H1 (cell line): ENCODE measurements at regions not wholly inside any gene's neighbourhood (a gene's known extent, or its start where the extent isn't known, plus 50 kb on each side); places are given as distances from the start of the nearest gene placed in this dataset.

Experiments
- CTCF ChIA-PET: fragments of 300-600 bp; sonication (Branson Sonifier 250); formaldehyde crosslinking; loops from one replicate; lab custom pipeline; 2021; ENCODE audit not compliant: partially characterized antibody; lab: Charles Lee
- POLR2A ChIA-PET: fragments of 300-600 bp; sonication (Branson Sonifier 250); formaldehyde crosslinking; loops from one replicate; lab custom pipeline; 2021; ENCODE audit warnings: inconsistent platforms; ENCODE audit not compliant: partially characterized antibody; lab: Charles Lee
- DNase-seq, 2 experiments: peaks; one replicate each; pipeline versions ENCODE4 v3.0.0 to v3.0.0-alpha.2; 2010 to 2022; ENCODE audit warnings: low spot score in 2 of 2, low read depth in 1 of 2, mixed read lengths in 1 of 2
- FAIRE-seq: peaks from 2 replicates; lab custom pipeline; 2011; peaks lifted over from hg19 to GRCh38; lab: Jason Lieb, UNC
- H2AFZ ChIP-seq: 2 replicates; pipeline ENCODE4 v1.8.1; 2012; ENCODE audit warnings: low read length, inconsistent platforms
- H2AK5ac ChIP-seq: 2 replicates; pipeline ENCODE4 v1.6.1; 2013; ENCODE audit warnings: low read depth, low read length
- H2BK120ac ChIP-seq: replicated peaks from 2 replicates; pipeline ENCODE3; 2013; ENCODE audit warnings: low read depth, low read length, inconsistent platforms
- H2BK12ac ChIP-seq: 2 replicates; pipeline ENCODE4 v1.6.1; 2013; ENCODE audit warnings: low read depth, low read length
- H2BK15ac ChIP-seq: 2 replicates; pipeline ENCODE4 v1.6.1; 2013; ENCODE audit warnings: low read length
- H2BK20ac ChIP-seq: 2 replicates; pipeline ENCODE4 v1.6.1; 2013; ENCODE audit warnings: low read length
- H2BK5ac ChIP-seq: 2 replicates; pipeline ENCODE4 v1.6.1; 2013; ENCODE audit warnings: low read depth, low read length
- H3K14ac ChIP-seq: 2 replicates; pipeline ENCODE4 v1.6.1; 2013; ENCODE audit warnings: inconsistent platforms; ENCODE audit not compliant: insufficient read length
- H3K18ac ChIP-seq: 2 replicates; pipeline ENCODE4 v1.6.1; 2013; ENCODE audit warnings: low read length; ENCODE audit errors: extremely low read depth
- H3K23ac ChIP-seq: 2 replicates; pipeline ENCODE4 v1.6.1; 2013; ENCODE audit warnings: inconsistent platforms; ENCODE audit not compliant: insufficient read length
- H3K23me2 ChIP-seq: 2 replicates; pipeline ENCODE4 v1.6.1; 2013; ENCODE audit warnings: low read depth, low read length
- H3K27ac ChIP-seq: 2 replicates; pipeline ENCODE4 v1.6.1; 2011; ENCODE audit warnings: low read depth, low read length, inconsistent platforms
- H3K27me3 ChIP-seq, 4 experiments: replicated peaks in 1 of 4; 1 replicate in 1 of 4; 2 replicates in 3 of 4; pipeline versions ENCODE4 v1.6.1 to v1.8.1; 2011 to 2013; ENCODE audit warnings: low read length in 3 of 4, mild to moderate bottlenecking in 3 of 4, inconsistent platforms in 2 of 4, mixed read lengths in 2 of 4, moderate library complexity in 1 of 4; ENCODE audit not compliant: control insufficient read depth in 3 of 4, insufficient read depth in 3 of 4; ENCODE audit errors: extremely low read depth in 1 of 4
- H3K36me3 ChIP-seq, 4 experiments: 2 replicates each; pipeline versions ENCODE4 v1.6.1 to v1.8.1; 2011 to 2013; ENCODE audit warnings: mild to moderate bottlenecking in 4 of 4, low read length in 3 of 4, moderate library complexity in 2 of 4, control low read depth in 1 of 4, inconsistent platforms in 1 of 4; ENCODE audit not compliant: insufficient read depth in 4 of 4, control insufficient read depth in 2 of 4
- H3K4ac ChIP-seq: replicated peaks from 2 replicates; pipeline ENCODE3; 2013; ENCODE audit warnings: low read length, low read depth, mixed read lengths, inconsistent platforms; ENCODE audit not compliant: insufficient read length
- H3K4me1 ChIP-seq, 4 experiments: replicated peaks in 1 of 4; 1 replicate in 1 of 4; 2 replicates in 3 of 4; pipeline versions ENCODE4 v1.6.1 to v1.8.1; 2011 to 2013; ENCODE audit warnings: low read length in 3 of 4, inconsistent platforms in 2 of 4, mixed read lengths in 1 of 4; ENCODE audit not compliant: insufficient read depth in 4 of 4, control insufficient read depth in 3 of 4
- H3K4me2 ChIP-seq, 2 experiments: 2 replicates each; pipeline versions ENCODE4 v1.6.1 to v1.8.1; 2011 to 2013; ENCODE audit warnings: low read depth in 2 of 2, low read length in 2 of 2, control low read depth in 1 of 2, inconsistent platforms in 1 of 2, mild to moderate bottlenecking in 1 of 2; ENCODE audit not compliant: insufficient read depth in 1 of 2
- H3K4me3 ChIP-seq, 4 experiments: fragments of 200-600, 300-600 bp in 1 of 4; sonication (generic), shearing (Covaris generic), sonication (Bioruptor Twin) in 1 of 4; 2 replicates each; pipeline versions ENCODE4 v1.5.1 to v1.8.1; 2011 to 2016; ENCODE audit warnings: low read length in 4 of 4, low read depth in 3 of 4, control low read depth in 2 of 4, inconsistent platforms in 2 of 4, mild to moderate bottlenecking in 2 of 4, mixed read lengths in 1 of 4, moderate library complexity in 1 of 4; ENCODE audit not compliant: insufficient read depth in 2 of 4; ENCODE audit errors: extremely low read depth in 1 of 4
- H3K56ac ChIP-seq: replicated peaks from 2 replicates; pipeline ENCODE3; 2013; ENCODE audit warnings: low read depth, mild to moderate bottlenecking, mixed read lengths, low read length, inconsistent platforms; ENCODE audit not compliant: insufficient read length
- H3K79me1 ChIP-seq: 2 replicates; pipeline ENCODE4 v1.6.1; 2013; ENCODE audit warnings: low read depth, low read length, control low read depth
- H3K79me2 ChIP-seq, 2 experiments: 2 replicates each; pipeline versions ENCODE4 v1.6.1 to v1.8.1; 2012 to 2013; ENCODE audit warnings: low read length in 2 of 2, mild to moderate bottlenecking in 2 of 2, inconsistent platforms in 1 of 2; ENCODE audit not compliant: insufficient read depth in 2 of 2, control insufficient read depth in 1 of 2
- H3K9ac ChIP-seq, 4 experiments: replicated peaks in 1 of 4; 1 replicate in 1 of 4; 2 replicates in 3 of 4; pipeline versions ENCODE4 v1.6.1 to v1.8.1; 2011 to 2013; ENCODE audit warnings: low read depth in 3 of 4, low read length in 3 of 4, control low read depth in 2 of 4, mild to moderate bottlenecking in 2 of 4, moderate library complexity in 2 of 4, inconsistent platforms in 1 of 4; ENCODE audit errors: extremely low read depth in 1 of 4
- H3K9me3 ChIP-seq, 2 experiments: 2 replicates each; pipeline versions ENCODE4 v1.6.1 to v1.8.1; 2012 to 2013; ENCODE audit warnings: mild to moderate bottlenecking in 2 of 2, moderate library complexity in 2 of 2, control low read depth in 1 of 2, inconsistent platforms in 1 of 2, low read depth in 1 of 2, low read length in 1 of 2, mixed read lengths in 1 of 2; ENCODE audit not compliant: insufficient read depth in 2 of 2
- H4K20me1 ChIP-seq, 2 experiments: replicated peaks in 1 of 2; 2 replicates each; pipeline versions ENCODE3 to v1.8.1; 2011 to 2013; ENCODE audit warnings: inconsistent platforms in 2 of 2, low read length in 2 of 2, mild to moderate bottlenecking in 1 of 2; ENCODE audit not compliant: insufficient read depth in 2 of 2, control insufficient read depth in 1 of 2
- H4K5ac ChIP-seq: 2 replicates; pipeline ENCODE4 v1.6.1; 2013; ENCODE audit warnings: low read length, low read depth, mixed read lengths, inconsistent platforms; ENCODE audit not compliant: insufficient read length
- H4K8ac ChIP-seq: 2 replicates; pipeline ENCODE4 v1.8.0; 2013; ENCODE audit warnings: mild to moderate bottlenecking, moderate library complexity, low read length, inconsistent platforms; ENCODE audit not compliant: insufficient read depth; ENCODE audit errors: extremely low read depth
- H4K91ac ChIP-seq: replicated peaks from 2 replicates; pipeline ENCODE3; 2013; ENCODE audit warnings: low read length, mixed read lengths, inconsistent platforms; ENCODE audit not compliant: insufficient read length
- ATF3 ChIP-seq: IDR thresholded peaks from 2 replicates; pipeline ENCODE4 v1.6.1; 2011; ENCODE audit warnings: low read depth, mild to moderate bottlenecking, low read length; ENCODE audit not compliant: insufficient read depth
- E2F6 ChIP-seq: IDR thresholded peaks from 2 replicates; pipeline ENCODE4 v1.6.1; 2012; ENCODE audit warnings: inconsistent platforms
- GABPA ChIP-seq: IDR thresholded peaks from 2 replicates; pipeline ENCODE4 v1.6.1; 2011; ENCODE audit warnings: mild to moderate bottlenecking, low read length, moderate library complexity, borderline replicate concordance; ENCODE audit not compliant: insufficient read depth
- NRF1 ChIP-seq: IDR thresholded peaks from 2 replicates; pipeline ENCODE4 v1.6.1; 2011; ENCODE audit warnings: mild to moderate bottlenecking, low read depth, low read length, improper control_type of control experiment
- POLR2A ChIP-seq, 2 experiments: IDR thresholded peaks; 1 replicate in 1 of 2; 2 replicates in 1 of 2; pipeline ENCODE4 v1.6.1; 2011; ENCODE audit warnings: low read depth in 2 of 2, low read length in 2 of 2, mild to moderate bottlenecking in 2 of 2; ENCODE audit errors: control extremely low read depth in 1 of 2
- POU5F1 ChIP-seq: IDR thresholded peaks from 2 replicates; pipeline ENCODE4 v1.6.1; 2011; ENCODE audit warnings: low read depth, mild to moderate bottlenecking, low read length, moderate library complexity
- RBBP5 ChIP-seq: IDR thresholded peaks from 2 replicates; pipeline ENCODE4 v1.7.1; 2012; ENCODE audit warnings: low read depth, mild to moderate bottlenecking, inconsistent platforms, low read length, moderate library complexity, borderline replicate concordance
- SIN3A ChIP-seq, 2 experiments: IDR thresholded peaks in 1 of 2; conservative IDR thresholded peaks in 1 of 2; 2 replicates each; pipeline ENCODE4 v1.6.1; 2011 to 2012; ENCODE audit warnings: low read length in 2 of 2, improper control_type of control experiment in 1 of 2, low read depth in 1 of 2, mild to moderate bottlenecking in 1 of 2
- TBP ChIP-seq: IDR thresholded peaks from 2 replicates; pipeline ENCODE4 v1.6.1; 2011; ENCODE audit warnings: low read depth, low read length, improper control_type of control experiment
- WGBS, 2 experiments: shearing (Covaris generic) in 1 of 2; methylation state at CpG; one replicate each; pipeline versions ENCODE4 v1.1.6 to v1.1.7; 2013 to 2015; ENCODE audit warnings: low lambda C conversion rate in 2 of 2, mixed read lengths in 2 of 2, inconsistent platforms in 1 of 2, low coverage in 1 of 2, missing lambda C conversion rate in 1 of 2; ENCODE audit not compliant: insufficient replicate concordance in 2 of 2, insufficient coverage in 1 of 2, insufficient read length in 1 of 2; ENCODE audit errors: extremely low coverage in 1 of 2, missing lambda C conversion rate in 1 of 2; 5-methylcytosine and 5-hydroxymethylcytosine counted together

GRCh38 chr4:27703771-27704170 lies 843.1 kb downstream of the STIM2 start:
- FAIRE-seq = no peak
- Histone ChIP-seq H3K9ac (no peak overlapping the region), H4K20me1 (no peaks in the 10 kb centered on the region), H3K4ac (no peak overlapping the region), H3K4me2 (no peak overlapping the region), H3K79me2 (no peaks in the 10 kb centered on the region), H4K91ac (no peak overlapping the region)
- DNase-seq = no peak
- 78% methylated on average over 4 of the region's 4 CpGs; no CpG with 5 or more reads in 1 of the 2 experiments for WGBS, 2 experiments
- CTCF ChIA-PET = interaction anchor here (1.0 to 3.1 kb wide), 3 partner anchors 11 to 522 kb away, joined by 3 to 24 read pairs (median 4); no protein-coding TSS in a partner anchor
- no peak for TF ChIP-seq SIN3A (conservative IDR thresholded peaks at IDR 0.05 in 1 of 2, IDR thresholded peaks at IDR 0.05 in 1 of 2; ENCODE audit: low read depth in 1 of 2, low read length in 2 of 2)
- no peak for TF ChIP-seq POU5F1
- no peak for TF ChIP-seq NRF1
- TF ChIP-seq POLR2A (IDR thresholded peaks at IDR 0.05; ENCODE audit: control extremely low read depth in 1 of 2, low read depth in 2 of 2, low read length in 2 of 2) = no peak
- TF ChIP-seq E2F6 = no peak
- no peak for TF ChIP-seq RBBP5
- no peak for TF ChIP-seq GABPA
- no peak for TF ChIP-seq TBP
- no peak for TF ChIP-seq ATF3
- TF ChIP-seq, all 59 proteins: peak for 0
- POLR2A ChIA-PET = no interaction called here
- Histone ChIP-seq H3K27ac (no peak overlapping the region), H2AFZ (no peak overlapping the region), H4K5ac (no peak overlapping the region), H3K18ac (no peak overlapping the region), H3K56ac (no peak overlapping the region), H2BK12ac (no peak overlapping the region), H2BK120ac (no peak overlapping the region), H2BK20ac (no peak overlapping the region), H2AK5ac (no peak overlapping the region), H4K8ac (no peak overlapping the region), H3K14ac (no peak overlapping the region), H3K9me3 (no peaks in the 10 kb centered on the region), H3K4me3 (no peak overlapping the region), H3K4me1 (peaks cover 0 to 6% (median 4%) of the 10 kb centered on the region in 4 experiments; a peak in 4 of 7 replicates), H3K23me2 (no peaks in the 10 kb centered on the region), H2BK15ac (no peak overlapping the region), H3K36me3 (no peaks in the 10 kb centered on the region), H3K79me1 (no peaks in the 10 kb centered on the region), H3K27me3 (no peaks in the 10 kb centered on the region), H2BK5ac (no peak overlapping the region), H3K23ac (no peak overlapping the region)
